ENCODE measurements at regions not wholly inside any gene's neighbourhood (a gene's known extent, or its start where the extent isn't known, plus 50 kb on each side); places are given as distances from the start of the nearest gene placed in this dataset.

GRCh38 chr13:107157271-107157670, 589.3 kb upstream of the ARGLU1 start:
- POLR2A ChIA-PET, result no interaction called here
- CTCF ChIA-PET, result no interaction called here
- BruUV-seq (replicated peaks), result no TSS peak

More at GRCh38 chr13:107157271-107157670, 589.3 kb upstream of the ARGLU1 start:
- H3K27ac ChIP-seq (ENCODE audit: low read depth, low read length), result no peak overlapping the region
- H3K9me3 ChIP-seq (ENCODE audit: control insufficient read depth in 1 of 2, insufficient read depth in 1 of 2, low read depth in 1 of 2, low read length in 2 of 2), result no peaks in the 10 kb centered on the region
- H3K9me2 ChIP-seq (ENCODE audit: insufficient read depth), result no peaks in the 10 kb centered on the region
- H3K27me3 ChIP-seq (ENCODE audit: insufficient read depth, low read length), result no peaks in the 10 kb centered on the region
- no peak overlapping the region for H3K4me3 ChIP-seq (replicated peaks in 1 of 2; ENCODE audit: low read depth in 1 of 2, low read length in 2 of 2)
- no peaks in the 10 kb centered on the region for H3K4me1 ChIP-seq (ENCODE audit: control insufficient read depth in 1 of 2, insufficient read depth in 2 of 2, low read length in 2 of 2)
- no peaks in the 10 kb centered on the region for H3K79me2 ChIP-seq (ENCODE audit: insufficient read depth, low read length)
- H4K20me1 ChIP-seq (ENCODE audit: insufficient read depth), result no peaks in the 10 kb centered on the region
- no peak overlapping the region for H3K9ac ChIP-seq (ENCODE audit: low read length)
- intact Hi-C loops (cut with micrococcal nuclease), result no loop called here
- no peak overlapping the region for H3K4me2 ChIP-seq (ENCODE audit: low read length)
- ATAC-seq (no peak), DNase-seq (ENCODE audit: low read depth, low spot score) (no peak)
- H3K36me3 ChIP-seq (ENCODE audit: control insufficient read depth in 1 of 2, insufficient read depth in 2 of 2, low read length in 2 of 2), result no peaks in the 10 kb centered on the region
- TF ChIP-seq MAX (IDR thresholded peaks at IDR 0.05), result no peak
- no peak for TF ChIP-seq TCF7L2 (IDR thresholded peaks at IDR 0.05; ENCODE audit: borderline replicate concordance, extremely low read depth, insufficient read depth, insufficient read length)
- TF ChIP-seq, protein P1, sequence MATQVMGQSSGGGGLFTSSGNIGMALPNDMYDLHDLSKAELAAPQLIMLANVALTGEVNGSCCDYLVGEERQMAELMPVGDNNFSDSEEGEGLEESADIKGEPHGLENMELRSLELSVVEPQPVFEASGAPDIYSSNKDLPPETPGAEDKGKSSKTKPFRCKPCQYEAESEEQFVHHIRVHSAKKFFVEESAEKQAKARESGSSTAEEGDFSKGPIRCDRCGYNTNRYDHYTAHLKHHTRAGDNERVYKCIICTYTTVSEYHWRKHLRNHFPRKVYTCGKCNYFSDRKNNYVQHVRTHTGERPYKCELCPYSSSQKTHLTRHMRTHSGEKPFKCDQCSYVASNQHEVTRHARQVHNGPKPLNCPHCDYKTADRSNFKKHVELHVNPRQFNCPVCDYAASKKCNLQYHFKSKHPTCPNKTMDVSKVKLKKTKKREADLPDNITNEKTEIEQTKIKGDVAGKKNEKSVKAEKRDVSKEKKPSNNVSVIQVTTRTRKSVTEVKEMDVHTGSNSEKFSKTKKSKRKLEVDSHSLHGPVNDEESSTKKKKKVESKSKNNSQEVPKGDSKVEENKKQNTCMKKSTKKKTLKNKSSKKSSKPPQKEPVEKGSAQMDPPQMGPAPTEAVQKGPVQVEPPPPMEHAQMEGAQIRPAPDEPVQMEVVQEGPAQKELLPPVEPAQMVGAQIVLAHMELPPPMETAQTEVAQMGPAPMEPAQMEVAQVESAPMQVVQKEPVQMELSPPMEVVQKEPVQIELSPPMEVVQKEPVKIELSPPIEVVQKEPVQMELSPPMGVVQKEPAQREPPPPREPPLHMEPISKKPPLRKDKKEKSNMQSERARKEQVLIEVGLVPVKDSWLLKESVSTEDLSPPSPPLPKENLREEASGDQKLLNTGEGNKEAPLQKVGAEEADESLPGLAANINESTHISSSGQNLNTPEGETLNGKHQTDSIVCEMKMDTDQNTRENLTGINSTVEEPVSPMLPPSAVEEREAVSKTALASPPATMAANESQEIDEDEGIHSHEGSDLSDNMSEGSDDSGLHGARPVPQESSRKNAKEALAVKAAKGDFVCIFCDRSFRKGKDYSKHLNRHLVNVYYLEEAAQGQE (IDR thresholded peaks at IDR 0.05; ENCODE audit: low read depth), result no peak
- TF ChIP-seq, protein P2, sequence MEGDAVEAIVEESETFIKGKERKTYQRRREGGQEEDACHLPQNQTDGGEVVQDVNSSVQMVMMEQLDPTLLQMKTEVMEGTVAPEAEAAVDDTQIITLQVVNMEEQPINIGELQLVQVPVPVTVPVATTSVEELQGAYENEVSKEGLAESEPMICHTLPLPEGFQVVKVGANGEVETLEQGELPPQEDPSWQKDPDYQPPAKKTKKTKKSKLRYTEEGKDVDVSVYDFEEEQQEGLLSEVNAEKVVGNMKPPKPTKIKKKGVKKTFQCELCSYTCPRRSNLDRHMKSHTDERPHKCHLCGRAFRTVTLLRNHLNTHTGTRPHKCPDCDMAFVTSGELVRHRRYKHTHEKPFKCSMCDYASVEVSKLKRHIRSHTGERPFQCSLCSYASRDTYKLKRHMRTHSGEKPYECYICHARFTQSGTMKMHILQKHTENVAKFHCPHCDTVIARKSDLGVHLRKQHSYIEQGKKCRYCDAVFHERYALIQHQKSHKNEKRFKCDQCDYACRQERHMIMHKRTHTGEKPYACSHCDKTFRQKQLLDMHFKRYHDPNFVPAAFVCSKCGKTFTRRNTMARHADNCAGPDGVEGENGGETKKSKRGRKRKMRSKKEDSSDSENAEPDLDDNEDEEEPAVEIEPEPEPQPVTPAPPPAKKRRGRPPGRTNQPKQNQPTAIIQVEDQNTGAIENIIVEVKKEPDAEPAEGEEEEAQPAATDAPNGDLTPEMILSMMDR (IDR thresholded peaks at IDR 0.05 in 2 of 3, conservative IDR thresholded peaks at IDR 0.05 in 1 of 3; ENCODE audit: borderline replicate concordance in 1 of 3, insufficient read depth in 1 of 3, low read depth in 2 of 3, low read length in 2 of 3), result no peak
- TF ChIP-seq ZNF274 (IDR thresholded peaks at IDR 0.05; ENCODE audit: low read depth, low read length), result no peak
- TF ChIP-seq EGR1 (IDR thresholded peaks at IDR 0.05; ENCODE audit: low read depth), result no peak
- TF ChIP-seq FOSL1 (IDR thresholded peaks at IDR 0.05; ENCODE audit: low read depth), result no peak
- no peak for TF ChIP-seq JUND (IDR thresholded peaks at IDR 0.05)
- TF ChIP-seq RAD21 (IDR thresholded peaks at IDR 0.05; ENCODE audit: low read depth), result no peak
- TF ChIP-seq ATF3 (IDR thresholded peaks at IDR 0.05), result no peak
- TF ChIP-seq YY1 (IDR thresholded peaks at IDR 0.05; ENCODE audit: extremely low read depth, insufficient replicate concordance, low read depth, low read length), result no peak
- TF ChIP-seq ZBTB33 (IDR thresholded peaks at IDR 0.05; ENCODE audit: extremely low read depth, insufficient replicate concordance, low read length), result no peak
- TF ChIP-seq SIN3A (IDR thresholded peaks at IDR 0.05; ENCODE audit: low read depth), result no peak
- TF ChIP-seq ELF1 (IDR thresholded peaks at IDR 0.05; ENCODE audit: borderline replicate concordance, low read depth), result no peak
- RAD21 ChIA-PET (ENCODE audit: low non-redundant PET in 1 of 2, low total read pairs in 2 of 2, uncharacterized antibody in 2 of 2, unreplicated experiment in 2 of 2), result no interaction called here
- no peak overlapping the region for H2AFZ ChIP-seq (ENCODE audit: low read depth, low read length, poor library complexity, severe bottlenecking)
